GM20000 (cell line): ENCODE measurements at regions not wholly inside any gene's neighbourhood (a gene's known extent, or its start where the extent isn't known, plus 50 kb on each side); places are given as distances from the start of the nearest gene placed in this dataset.

Source experiments
- DNase-seq: peaks from one replicate; pipeline ENCODE4 v3.0.0; 2012; ENCODE audit warnings: low spot score
- TF ChIP-seq, protein P1 (sequence below): IDR thresholded peaks from 2 replicates; pipeline ENCODE4 v1.5.1; 2012; ENCODE audit warnings: mild to moderate bottlenecking, control low read depth; ENCODE audit errors: extremely low read depth, missing control alignments

- TF ChIP-seq, protein P1, sequence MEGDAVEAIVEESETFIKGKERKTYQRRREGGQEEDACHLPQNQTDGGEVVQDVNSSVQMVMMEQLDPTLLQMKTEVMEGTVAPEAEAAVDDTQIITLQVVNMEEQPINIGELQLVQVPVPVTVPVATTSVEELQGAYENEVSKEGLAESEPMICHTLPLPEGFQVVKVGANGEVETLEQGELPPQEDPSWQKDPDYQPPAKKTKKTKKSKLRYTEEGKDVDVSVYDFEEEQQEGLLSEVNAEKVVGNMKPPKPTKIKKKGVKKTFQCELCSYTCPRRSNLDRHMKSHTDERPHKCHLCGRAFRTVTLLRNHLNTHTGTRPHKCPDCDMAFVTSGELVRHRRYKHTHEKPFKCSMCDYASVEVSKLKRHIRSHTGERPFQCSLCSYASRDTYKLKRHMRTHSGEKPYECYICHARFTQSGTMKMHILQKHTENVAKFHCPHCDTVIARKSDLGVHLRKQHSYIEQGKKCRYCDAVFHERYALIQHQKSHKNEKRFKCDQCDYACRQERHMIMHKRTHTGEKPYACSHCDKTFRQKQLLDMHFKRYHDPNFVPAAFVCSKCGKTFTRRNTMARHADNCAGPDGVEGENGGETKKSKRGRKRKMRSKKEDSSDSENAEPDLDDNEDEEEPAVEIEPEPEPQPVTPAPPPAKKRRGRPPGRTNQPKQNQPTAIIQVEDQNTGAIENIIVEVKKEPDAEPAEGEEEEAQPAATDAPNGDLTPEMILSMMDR = no peak
- DNase-seq = no peak
Observed at GRCh38 chr16:79691007-79691406, 90.5 kb upstream of the MAF start.

DNA sequence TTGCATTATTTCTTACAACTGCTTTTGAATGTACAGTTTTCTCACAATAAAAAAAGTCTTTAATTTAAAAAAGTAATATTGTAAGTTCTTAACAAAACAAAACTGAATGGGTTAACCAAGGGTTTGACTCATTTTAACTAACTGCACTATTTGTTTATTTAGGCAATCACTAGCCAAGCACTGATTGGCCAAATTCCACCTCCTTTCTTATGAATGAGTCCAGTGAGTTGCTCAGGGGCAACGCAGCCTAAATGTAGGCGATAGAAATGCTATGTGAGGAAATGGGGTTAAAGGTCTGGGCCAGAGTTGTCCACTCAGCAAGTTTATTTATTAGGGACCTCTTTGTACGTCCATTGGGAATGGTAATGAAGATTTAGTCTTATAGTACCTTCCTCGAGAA lies 89.6 kb upstream of the MAF start:
- TF ChIP-seq, protein P1 = no peak
- no peak for DNase-seq

DNA sequence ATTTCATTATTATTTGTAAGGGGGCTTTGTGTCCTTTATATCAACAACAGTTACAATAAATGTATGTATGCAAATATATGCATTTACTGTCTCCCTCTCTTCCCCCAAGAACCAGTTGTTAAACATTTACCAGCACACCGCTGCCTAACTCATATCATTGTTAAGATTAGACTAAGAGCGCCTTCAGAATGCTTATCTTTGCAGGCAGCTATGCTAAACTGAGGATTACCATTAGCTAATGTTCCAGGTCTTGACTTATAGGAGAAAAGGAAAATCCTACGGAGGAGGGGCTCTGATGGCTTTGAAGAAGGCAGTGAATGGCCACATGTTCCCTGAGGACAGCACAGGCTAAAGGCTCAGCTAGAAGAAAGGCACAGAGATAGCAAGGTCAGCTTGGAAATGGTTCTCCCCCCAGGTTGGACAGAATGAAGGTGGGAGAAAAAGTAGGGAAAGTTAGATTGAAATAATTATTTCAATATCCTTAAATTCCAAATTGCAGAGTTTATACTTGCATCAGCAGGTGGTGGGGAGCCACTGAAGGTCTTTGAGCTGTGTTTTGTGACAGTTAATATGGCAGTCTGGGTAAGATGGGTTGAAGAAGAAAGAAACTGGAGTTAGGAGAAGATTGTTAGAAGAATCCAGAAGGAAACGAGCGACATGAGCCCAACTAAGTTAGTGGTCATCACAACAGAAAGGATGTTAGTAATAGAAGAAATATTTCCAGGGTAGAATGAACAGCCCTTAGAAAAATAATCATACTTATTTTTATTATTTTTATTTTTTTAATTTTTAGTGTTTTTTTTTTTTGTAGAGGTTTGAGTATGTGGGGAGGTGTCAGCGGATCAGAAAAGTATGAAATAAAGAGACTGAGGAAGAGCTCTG lies 87.0 kb upstream of the MAF start:
- TF ChIP-seq, protein P1 = no peak
- DNase-seq = no peak

GRCh38 chr16:79685871-79686270 lies 85.3 kb upstream of the MAF start:
- DNase-seq = no peak
- TF ChIP-seq, protein P1 = no peak

DNA sequence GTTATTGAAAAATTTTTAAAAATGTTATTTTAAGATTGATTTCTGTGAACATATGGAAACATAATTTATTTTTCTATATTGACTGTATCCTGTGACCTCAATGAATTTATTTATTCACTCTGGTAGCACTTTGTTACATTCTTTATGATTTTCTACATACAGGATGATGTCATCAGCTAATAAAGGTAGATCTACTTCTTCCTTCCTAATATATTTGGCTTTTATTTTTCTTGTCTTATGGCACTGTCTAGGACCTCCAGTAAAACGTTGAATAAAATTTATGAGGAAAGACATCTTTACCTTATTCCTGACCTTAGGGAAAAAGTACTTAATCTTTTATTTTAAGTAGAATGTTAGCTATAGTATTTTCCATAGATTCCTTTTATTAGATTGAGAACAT lies 78.8 kb upstream of the MAF start:
- DNase-seq = no peak

DNA sequence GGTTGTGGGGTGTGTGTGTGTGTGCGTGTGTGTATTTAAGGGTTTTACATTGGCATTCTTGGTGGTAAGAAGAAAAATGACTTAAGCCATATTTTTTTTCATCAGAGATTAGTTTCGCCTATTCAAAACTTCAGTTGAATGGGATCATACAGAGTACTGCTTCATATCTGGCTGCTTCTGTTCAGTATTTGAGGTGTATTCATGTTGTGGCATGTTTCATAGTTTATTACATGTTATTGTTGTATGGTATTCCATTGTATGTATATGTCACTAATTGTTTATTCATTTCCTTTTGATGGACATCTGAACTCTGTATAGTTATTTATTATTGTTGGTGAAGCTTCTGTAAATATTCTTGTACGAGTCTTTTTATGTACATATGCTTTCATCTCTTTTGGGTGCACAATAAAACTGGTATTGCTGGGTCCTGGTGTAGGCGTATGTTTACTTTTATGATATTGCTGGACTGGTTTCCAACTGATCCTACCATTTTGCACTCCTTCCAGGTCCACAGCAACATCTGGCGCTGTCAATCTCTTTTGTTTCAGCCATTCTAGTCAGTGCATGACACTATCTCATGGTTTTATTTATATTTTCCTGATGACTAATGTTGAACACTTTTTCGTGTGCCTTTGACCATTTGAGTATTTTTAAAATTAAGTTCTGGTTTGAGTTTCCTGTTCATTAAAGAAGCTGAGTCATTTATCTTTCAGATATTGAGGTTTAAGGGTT lies 77.4 kb upstream of the MAF start:
- DNase-seq = no peak
- TF ChIP-seq, protein P1 = no peak

More for the DNA sequence above, 78.8 kb upstream of the MAF start:
- TF ChIP-seq, protein P1 = no peak

- TF ChIP-seq, protein P1 = no peak
- no peak for DNase-seq
Observed at GRCh38 chr16:79673635-79674034, 73.1 kb upstream of the MAF start.
